ENCODE measurements at regions not wholly inside any gene's neighbourhood (a gene's known extent, or its start where the extent isn't known, plus 50 kb on each side); places are given as distances from the start of the nearest gene placed in this dataset.
"Not testable (repeated sequence)": the region's sequence is repeated elsewhere in the genome, so short reads cannot be mapped to it uniquely, and the experiment has no call there.

GRCh38 chr12:87579091-87579490, 450.1 kb downstream of the C12orf50 start:
- TF ChIP-seq TAF1, SPI1, POLR2A, POU2F2 (IDR thresholded peaks at IDR 0.05; ENCODE audit: low read depth, low read length): not testable (repeated sequence)

All from GM12891 (cell line).